ENCODE measurements at regions not wholly inside any gene's neighbourhood (a gene's known extent, or its start where the extent isn't known, plus 50 kb on each side); places are given as distances from the start of the nearest gene placed in this dataset.
"Not testable (repeated sequence)": the region's sequence is repeated elsewhere in the genome, so short reads cannot be mapped to it uniquely, and the experiment has no call there.

GRCh38 chr2:90093571-90094270 is 1402.2 kb downstream of the RPIA start:
- H3K4me1 ChIP-seq (ENCODE audit: control insufficient read depth in 1 of 2, insufficient read depth in 2 of 2, low read length in 2 of 2); H3K9me3 ChIP-seq (ENCODE audit: control insufficient read depth in 1 of 2, low read length in 2 of 2); H3K4me3 ChIP-seq (ENCODE audit: low read depth in 1 of 2, low read length in 2 of 2); H3K9ac ChIP-seq (ENCODE audit: low read depth in 1 of 2, low read length in 2 of 2); H3K27me3 ChIP-seq (ENCODE audit: control insufficient read depth in 1 of 2, insufficient read depth in 2 of 2, low read length in 2 of 2); H3K36me3 ChIP-seq (ENCODE audit: control insufficient read depth in 1 of 2, insufficient read depth in 2 of 2, low read length in 2 of 2); H3K27ac ChIP-seq (ENCODE audit: low read depth, low read length): not testable (repeated sequence)

- not testable (repeated sequence) for H3K4me1 ChIP-seq (ENCODE audit: control insufficient read depth in 1 of 2, insufficient read depth in 2 of 2, low read length in 2 of 2); H3K9ac ChIP-seq (ENCODE audit: low read depth in 1 of 2, low read length in 2 of 2); H3K4me3 ChIP-seq (ENCODE audit: low read depth in 1 of 2, low read length in 2 of 2); H3K36me3 ChIP-seq (ENCODE audit: control insufficient read depth in 1 of 2, insufficient read depth in 2 of 2, low read length in 2 of 2); H3K27ac ChIP-seq (ENCODE audit: low read depth, low read length); H3K27me3 ChIP-seq (ENCODE audit: control insufficient read depth in 1 of 2, insufficient read depth in 2 of 2, low read length in 2 of 2); H3K9me3 ChIP-seq (ENCODE audit: control insufficient read depth in 1 of 2, low read length in 2 of 2)
Observed at GRCh38 chr2:90097617-90098016, 1406.1 kb downstream of the RPIA start.

GRCh38 chr2:90105142-90105541 is 1413.7 kb downstream of the RPIA start:
- not testable (repeated sequence) for H3K27ac ChIP-seq (ENCODE audit: low read depth, low read length); H3K9me3 ChIP-seq (ENCODE audit: control insufficient read depth in 1 of 2, low read length in 2 of 2); H3K4me1 ChIP-seq (ENCODE audit: control insufficient read depth in 1 of 2, insufficient read depth in 2 of 2, low read length in 2 of 2); H3K9ac ChIP-seq (ENCODE audit: low read depth in 1 of 2, low read length in 2 of 2); H3K36me3 ChIP-seq (ENCODE audit: control insufficient read depth in 1 of 2, insufficient read depth in 2 of 2, low read length in 2 of 2); H3K27me3 ChIP-seq (ENCODE audit: control insufficient read depth in 1 of 2, insufficient read depth in 2 of 2, low read length in 2 of 2); H3K4me3 ChIP-seq (ENCODE audit: low read depth in 1 of 2, low read length in 2 of 2)

- H3K27ac ChIP-seq (ENCODE audit: low read depth, low read length); H3K9me3 ChIP-seq (ENCODE audit: control insufficient read depth in 1 of 2, low read length in 2 of 2); H3K27me3 ChIP-seq (ENCODE audit: control insufficient read depth in 1 of 2, insufficient read depth in 2 of 2, low read length in 2 of 2); H3K9ac ChIP-seq (ENCODE audit: low read depth in 1 of 2, low read length in 2 of 2); H3K4me3 ChIP-seq (ENCODE audit: low read depth in 1 of 2, low read length in 2 of 2); H3K4me1 ChIP-seq (ENCODE audit: control insufficient read depth in 1 of 2, insufficient read depth in 2 of 2, low read length in 2 of 2); H3K36me3 ChIP-seq (ENCODE audit: control insufficient read depth in 1 of 2, insufficient read depth in 2 of 2, low read length in 2 of 2): not testable (repeated sequence)
Observed at GRCh38 chr2:90123409-90123808, 1431.9 kb downstream of the RPIA start.

- H3K9ac ChIP-seq (ENCODE audit: low read depth in 1 of 2, low read length in 2 of 2); H3K27ac ChIP-seq (ENCODE audit: low read depth, low read length); H3K4me1 ChIP-seq (ENCODE audit: control insufficient read depth in 1 of 2, insufficient read depth in 2 of 2, low read length in 2 of 2); H3K36me3 ChIP-seq (ENCODE audit: control insufficient read depth in 1 of 2, insufficient read depth in 2 of 2, low read length in 2 of 2); H3K4me3 ChIP-seq (ENCODE audit: low read depth in 1 of 2, low read length in 2 of 2); H3K27me3 ChIP-seq (ENCODE audit: control insufficient read depth in 1 of 2, insufficient read depth in 2 of 2, low read length in 2 of 2); H3K9me3 ChIP-seq (ENCODE audit: control insufficient read depth in 1 of 2, low read length in 2 of 2): not testable (repeated sequence)
Observed at GRCh38 chr2:90139046-90139445, 1447.6 kb downstream of the RPIA start.

GRCh38 chr2:90141558-90141957 is 1450.1 kb downstream of the RPIA start:
- not testable (repeated sequence) for H3K4me3 ChIP-seq (ENCODE audit: low read depth in 1 of 2, low read length in 2 of 2); H3K27ac ChIP-seq (ENCODE audit: low read depth, low read length); H3K27me3 ChIP-seq (ENCODE audit: control insufficient read depth in 1 of 2, insufficient read depth in 2 of 2, low read length in 2 of 2); H3K4me1 ChIP-seq (ENCODE audit: control insufficient read depth in 1 of 2, insufficient read depth in 2 of 2, low read length in 2 of 2); H3K9me3 ChIP-seq (ENCODE audit: control insufficient read depth in 1 of 2, low read length in 2 of 2); H3K9ac ChIP-seq (ENCODE audit: low read depth in 1 of 2, low read length in 2 of 2); H3K36me3 ChIP-seq (ENCODE audit: control insufficient read depth in 1 of 2, insufficient read depth in 2 of 2, low read length in 2 of 2)

GRCh38 chr2:90151805-90152204 is 1460.3 kb downstream of the RPIA start:
- H3K36me3 ChIP-seq (ENCODE audit: control insufficient read depth in 1 of 2, insufficient read depth in 2 of 2, low read length in 2 of 2); H3K4me1 ChIP-seq (ENCODE audit: control insufficient read depth in 1 of 2, insufficient read depth in 2 of 2, low read length in 2 of 2); H3K27ac ChIP-seq (ENCODE audit: low read depth, low read length); H3K9ac ChIP-seq (ENCODE audit: low read depth in 1 of 2, low read length in 2 of 2); H3K4me3 ChIP-seq (ENCODE audit: low read depth in 1 of 2, low read length in 2 of 2); H3K9me3 ChIP-seq (ENCODE audit: control insufficient read depth in 1 of 2, low read length in 2 of 2); H3K27me3 ChIP-seq (ENCODE audit: control insufficient read depth in 1 of 2, insufficient read depth in 2 of 2, low read length in 2 of 2): not testable (repeated sequence)

GRCh38 chr2:90170978-90171377 is 1479.5 kb downstream of the RPIA start:
- not testable (repeated sequence) for H3K4me3 ChIP-seq (ENCODE audit: low read depth in 1 of 2, low read length in 2 of 2); H3K9me3 ChIP-seq (ENCODE audit: control insufficient read depth in 1 of 2, low read length in 2 of 2); H3K27ac ChIP-seq (ENCODE audit: low read depth, low read length); H3K4me1 ChIP-seq (ENCODE audit: control insufficient read depth in 1 of 2, insufficient read depth in 2 of 2, low read length in 2 of 2); H3K27me3 ChIP-seq (ENCODE audit: control insufficient read depth in 1 of 2, insufficient read depth in 2 of 2, low read length in 2 of 2); H3K9ac ChIP-seq (ENCODE audit: low read depth in 1 of 2, low read length in 2 of 2); H3K36me3 ChIP-seq (ENCODE audit: control insufficient read depth in 1 of 2, insufficient read depth in 2 of 2, low read length in 2 of 2)

GRCh38 chr2:90173081-90173480 is 1481.6 kb downstream of the RPIA start:
- H3K4me3 ChIP-seq (ENCODE audit: low read depth in 1 of 2, low read length in 2 of 2); H3K9ac ChIP-seq (ENCODE audit: low read depth in 1 of 2, low read length in 2 of 2); H3K36me3 ChIP-seq (ENCODE audit: control insufficient read depth in 1 of 2, insufficient read depth in 2 of 2, low read length in 2 of 2); H3K9me3 ChIP-seq (ENCODE audit: control insufficient read depth in 1 of 2, low read length in 2 of 2); H3K4me1 ChIP-seq (ENCODE audit: control insufficient read depth in 1 of 2, insufficient read depth in 2 of 2, low read length in 2 of 2); H3K27ac ChIP-seq (ENCODE audit: low read depth, low read length); H3K27me3 ChIP-seq (ENCODE audit: control insufficient read depth in 1 of 2, insufficient read depth in 2 of 2, low read length in 2 of 2): not testable (repeated sequence)

GRCh38 chr2:90179591-90179990 is 1488.1 kb downstream of the RPIA start:
- H3K4me1 ChIP-seq (ENCODE audit: control insufficient read depth in 1 of 2, insufficient read depth in 2 of 2, low read length in 2 of 2); H3K27me3 ChIP-seq (ENCODE audit: control insufficient read depth in 1 of 2, insufficient read depth in 2 of 2, low read length in 2 of 2); H3K27ac ChIP-seq (ENCODE audit: low read depth, low read length); H3K36me3 ChIP-seq (ENCODE audit: control insufficient read depth in 1 of 2, insufficient read depth in 2 of 2, low read length in 2 of 2); H3K4me3 ChIP-seq (ENCODE audit: low read depth in 1 of 2, low read length in 2 of 2); H3K9ac ChIP-seq (ENCODE audit: low read depth in 1 of 2, low read length in 2 of 2); H3K9me3 ChIP-seq (ENCODE audit: control insufficient read depth in 1 of 2, low read length in 2 of 2): not testable (repeated sequence)

- Histone ChIP-seq H3K36me3 (ENCODE audit: control insufficient read depth in 1 of 2, insufficient read depth in 2 of 2, low read length in 2 of 2) (no peaks in the 10 kb centered on the region), H3K9ac (ENCODE audit: low read depth in 1 of 2, low read length in 2 of 2) (no peak overlapping the region), H3K27me3 (ENCODE audit: control insufficient read depth in 1 of 2, insufficient read depth in 2 of 2, low read length in 2 of 2) (no peaks in the 10 kb centered on the region), H3K27ac (ENCODE audit: low read depth, low read length) (no peak overlapping the region), H3K4me1 (ENCODE audit: control insufficient read depth in 1 of 2, insufficient read depth in 2 of 2, low read length in 2 of 2) (no peaks in the 10 kb centered on the region), H3K4me3 (ENCODE audit: low read depth in 1 of 2, low read length in 2 of 2) (no peak overlapping the region), H3K9me3 (ENCODE audit: control insufficient read depth in 1 of 2, low read length in 2 of 2) (no peaks in the 10 kb centered on the region)
Observed at GRCh38 chr2:90207454-90208058, 1516.1 kb downstream of the RPIA start.

Data from duodenal mucosa (tissue), 2 donors.